ENCODE measurements at regions not wholly inside any gene's neighbourhood (a gene's known extent, or its start where the extent isn't known, plus 50 kb on each side); places are given as distances from the start of the nearest gene placed in this dataset.

- H3K9ac ChIP-seq (ENCODE audit: low read depth, low read length, poor library complexity, severe bottlenecking) = no peak overlapping the region
- no peak overlapping the region for H2AFZ ChIP-seq (ENCODE audit: low read length)
- H3K27me3 ChIP-seq (ENCODE audit: insufficient read depth, low read length, poor library complexity, severe bottlenecking) = no peaks in the 10 kb centered on the region
Measured at GRCh38 chr3:152050903-152051302, 177.5 kb downstream of the SUCNR1 start.

GRCh38 chr3:152051501-152052404 lies 178.3 kb downstream of the SUCNR1 start:
- Histone ChIP-seq H3K9me2 (replicated peaks; ENCODE audit: low read depth, low read length) (no peaks in the 10 kb centered on the region), H3K27me3 (ENCODE audit: insufficient read depth, low read length, poor library complexity, severe bottlenecking) (no peaks in the 10 kb centered on the region), H3K36me3 (ENCODE audit: insufficient read depth, low read length) (no peaks in the 10 kb centered on the region), H4K20me1 (ENCODE audit: insufficient read depth, low read length, poor library complexity, severe bottlenecking) (no peaks in the 10 kb centered on the region), H3K4me2 (ENCODE audit: low read depth, low read length, poor library complexity, severe bottlenecking) (no peak overlapping the region), H2AFZ (ENCODE audit: low read length) (no peak overlapping the region), H3K4me3 (ENCODE audit: low read length, poor library complexity, severe bottlenecking) (no peak overlapping the region), H3K4me1 (ENCODE audit: insufficient read depth, low read length, poor library complexity, severe bottlenecking) (no peaks in the 10 kb centered on the region), H3K79me2 (ENCODE audit: insufficient read depth, low read length) (no peaks in the 10 kb centered on the region), H3K9ac (ENCODE audit: low read depth, low read length, poor library complexity, severe bottlenecking) (no peak overlapping the region), H3F3A (ENCODE audit: low read depth) (no peaks in the 10 kb centered on the region), H3K9me3 (ENCODE audit: insufficient read depth, low read depth, low read length) (no peaks in the 10 kb centered on the region)
- no peak for TF ChIP-seq EZH2phosphoT487 (IDR thresholded peaks at IDR 0.05; ENCODE audit: borderline replicate concordance)
- TF ChIP-seq CTCF (conservative IDR thresholded peaks at IDR 0.05; ENCODE audit: low read length) = no peak

More at GRCh38 chr3:152050903-152051302, 177.5 kb downstream of the SUCNR1 start:
- TF ChIP-seq CTCF (conservative IDR thresholded peaks at IDR 0.05; ENCODE audit: low read length) (no peak), EZH2phosphoT487 (IDR thresholded peaks at IDR 0.05; ENCODE audit: borderline replicate concordance) (no peak)
- no peaks in the 10 kb centered on the region for H3K36me3 ChIP-seq (ENCODE audit: insufficient read depth, low read length)
- H3K9me2 ChIP-seq (replicated peaks; ENCODE audit: low read depth, low read length) = no peaks in the 10 kb centered on the region
- no peaks in the 10 kb centered on the region for H3K9me3 ChIP-seq (ENCODE audit: insufficient read depth, low read depth, low read length)
- no peak overlapping the region for H3K4me3 ChIP-seq (ENCODE audit: low read length, poor library complexity, severe bottlenecking)
- H3K79me2 ChIP-seq (ENCODE audit: insufficient read depth, low read length) = no peaks in the 10 kb centered on the region
- no peaks in the 10 kb centered on the region for H3F3A ChIP-seq (ENCODE audit: low read depth)
- no peak overlapping the region for H3K4me2 ChIP-seq (ENCODE audit: low read depth, low read length, poor library complexity, severe bottlenecking)
- H4K20me1 ChIP-seq (ENCODE audit: insufficient read depth, low read length, poor library complexity, severe bottlenecking) = no peaks in the 10 kb centered on the region
- no peaks in the 10 kb centered on the region for H3K4me1 ChIP-seq (ENCODE audit: insufficient read depth, low read length, poor library complexity, severe bottlenecking)

- TF ChIP-seq CTCF (conservative IDR thresholded peaks at IDR 0.05; ENCODE audit: low read length) = no peak
- Histone ChIP-seq H3K4me1 (ENCODE audit: insufficient read depth, low read length, poor library complexity, severe bottlenecking) (no peaks in the 10 kb centered on the region), H3K9ac (ENCODE audit: low read depth, low read length, poor library complexity, severe bottlenecking) (no peak overlapping the region), H3K9me2 (replicated peaks; ENCODE audit: low read depth, low read length) (no peaks in the 10 kb centered on the region), H3K36me3 (ENCODE audit: insufficient read depth, low read length) (no peaks in the 10 kb centered on the region), H4K20me1 (ENCODE audit: insufficient read depth, low read length, poor library complexity, severe bottlenecking) (no peaks in the 10 kb centered on the region), H3F3A (ENCODE audit: low read depth) (no peaks in the 10 kb centered on the region), H3K4me2 (ENCODE audit: low read depth, low read length, poor library complexity, severe bottlenecking) (no peak overlapping the region), H3K27me3 (ENCODE audit: insufficient read depth, low read length, poor library complexity, severe bottlenecking) (no peaks in the 10 kb centered on the region), H3K9me3 (ENCODE audit: insufficient read depth, low read depth, low read length) (no peaks in the 10 kb centered on the region), H2AFZ (ENCODE audit: low read length) (no peak overlapping the region), H3K4me3 (ENCODE audit: low read length, poor library complexity, severe bottlenecking) (no peak overlapping the region), H3K79me2 (ENCODE audit: insufficient read depth, low read length) (no peaks in the 10 kb centered on the region)
Measured at GRCh38 chr3:152053866-152054265, 180.4 kb downstream of the SUCNR1 start.

Data from Loucy (cell line).